Neural cell (in vitro differentiated cells): ENCODE measurements at regions not wholly inside any gene's neighbourhood (a gene's known extent, or its start where the extent isn't known, plus 50 kb on each side); places are given as distances from the start of the nearest gene placed in this dataset.

Experiments used
- H2AFZ ChIP-seq: fragments of 200-600, 300-800 bp; sonication (generic), shearing (Covaris generic); 2 replicates; pipeline ENCODE4 v1.6.0; 2014; ENCODE audit warnings: low read depth, mild to moderate bottlenecking, antibody characterized with exemption, low read length, moderate library complexity
- H3F3A ChIP-seq: fragments of 200-600 bp; shearing (Covaris generic); 2 replicates; pipeline ENCODE4 v1.6.1; 2016; ENCODE audit warnings: mild to moderate bottlenecking, moderate library complexity, mixed read lengths, antibody characterized with exemption, low read length; ENCODE audit not compliant: insufficient read depth, poor library complexity, severe bottlenecking
- H3K27ac ChIP-seq: fragments of 200-600, 300-800 bp; sonication (generic), shearing (Covaris generic); 2 replicates; pipeline ENCODE4 v1.5.1; 2014; ENCODE audit warnings: mild to moderate bottlenecking, low read length, moderate library complexity
- H3K27me3 ChIP-seq: fragments of 300-800, 200-600 bp; sonication (generic), shearing (Covaris generic); 2 replicates; pipeline ENCODE4 v1.6.0; 2014; ENCODE audit warnings: mild to moderate bottlenecking, low read depth, low read length, moderate library complexity; ENCODE audit not compliant: insufficient read depth
- H3K36me3 ChIP-seq: fragments of 300-800, 200-600 bp; sonication (generic), shearing (Covaris generic); 2 replicates; pipeline ENCODE4 v1.5.1; 2014; ENCODE audit warnings: mild to moderate bottlenecking, antibody characterized with exemption, low read length, moderate library complexity; ENCODE audit not compliant: insufficient read depth
- H3K4me2 ChIP-seq: fragments of 300-800, 200-600 bp; sonication (generic), shearing (Covaris generic); 2 replicates; pipeline ENCODE4 v1.6.0; 2014; ENCODE audit warnings: mild to moderate bottlenecking, low read length
- H3K4me3 ChIP-seq: fragments of 300-800, 200-600 bp; sonication (generic), shearing (Covaris generic); 2 replicates; pipeline ENCODE4 v1.5.1; 2014; ENCODE audit warnings: mild to moderate bottlenecking, low read length, moderate library complexity
- H3K79me2 ChIP-seq: fragments of 200-600 bp; shearing (Covaris generic); replicated peaks from 2 replicates; pipeline ENCODE4 v1.6.0; 2014; ENCODE audit warnings: mild to moderate bottlenecking, low read length, moderate library complexity; ENCODE audit not compliant: insufficient read depth
- H3K9ac ChIP-seq: fragments of 300-800, 200-600 bp; sonication (generic), shearing (Covaris generic); 2 replicates; pipeline ENCODE4 v1.6.1; 2016; ENCODE audit warnings: mild to moderate bottlenecking, low read length, mixed read lengths
- H3K9me2 ChIP-seq: fragments of 200-600 bp; shearing (Covaris generic); 2 replicates; pipeline ENCODE4 v1.6.1; 2016; ENCODE audit warnings: mild to moderate bottlenecking, low read length, mixed read lengths; ENCODE audit not compliant: insufficient read depth
- H3K9me3 ChIP-seq: fragments of 200-600, 300-800 bp; sonication (generic), shearing (Covaris generic); 2 replicates; pipeline ENCODE4 v1.6.1; 2016; ENCODE audit warnings: mild to moderate bottlenecking, mixed run types, low read length, moderate library complexity, mixed read lengths
- H4K20me1 ChIP-seq: fragments of 200-600 bp; shearing (Covaris generic); 2 replicates; pipeline ENCODE4 v1.6.1; 2016; ENCODE audit warnings: mild to moderate bottlenecking, mixed run types; ENCODE audit not compliant: insufficient read depth
- MXI1 ChIP-seq: fragments of 450-650 bp; conservative IDR thresholded peaks from 2 replicates; pipeline ENCODE4 v1.6.1; 2014; ENCODE audit warnings: antibody characterized with exemption, mild to moderate bottlenecking; ENCODE audit not compliant: poor library complexity, severe bottlenecking
- POLR2AphosphoS5 ChIP-seq: IDR thresholded peaks from 2 replicates; pipeline ENCODE4 v1.6.1; 2012
- REST ChIP-seq: IDR thresholded peaks from 2 replicates; pipeline ENCODE4 v1.6.1; 2012; ENCODE audit warnings: borderline replicate concordance
- SMC3 ChIP-seq: fragments of 450-650 bp; conservative IDR thresholded peaks from 2 replicates; pipeline ENCODE4 v1.6.1; 2014; ENCODE audit warnings: antibody characterized with exemption, mild to moderate bottlenecking, moderate library complexity; ENCODE audit not compliant: poor library complexity
- TAF1 ChIP-seq: IDR thresholded peaks from 2 replicates; pipeline ENCODE4 v1.6.1; 2012; ENCODE audit warnings: low read depth
- TF ChIP-seq, protein P1 (sequence below): fragments of 450-650 bp; IDR thresholded peaks from 2 replicates; pipeline ENCODE4 v1.5.1; 2014; ENCODE audit warnings: antibody characterized with exemption, mild to moderate bottlenecking, moderate library complexity; ENCODE audit not compliant: poor library complexity, severe bottlenecking

GRCh38 chrX:42276982-42277690, 353.8 kb upstream of the CASK start:
- Histone ChIP-seq H3K27me3 (no peaks in the 10 kb centered on the region), H3F3A (no peaks in the 10 kb centered on the region), H4K20me1 (no peaks in the 10 kb centered on the region), H3K4me2 (no peak overlapping the region), H3K9me2 (no peaks in the 10 kb centered on the region), H3K4me3 (no peak overlapping the region), H3K27ac (no peak overlapping the region), H3K9ac (no peak overlapping the region), H3K36me3 (no peaks in the 10 kb centered on the region), H3K79me2 (no peaks in the 10 kb centered on the region), H2AFZ (no peak overlapping the region), H3K9me3 (no peaks in the 10 kb centered on the region)
- TF ChIP-seq TAF1 (no peak), POLR2AphosphoS5 (no peak), SMC3 (no peak), REST (no peak)

DNA sequence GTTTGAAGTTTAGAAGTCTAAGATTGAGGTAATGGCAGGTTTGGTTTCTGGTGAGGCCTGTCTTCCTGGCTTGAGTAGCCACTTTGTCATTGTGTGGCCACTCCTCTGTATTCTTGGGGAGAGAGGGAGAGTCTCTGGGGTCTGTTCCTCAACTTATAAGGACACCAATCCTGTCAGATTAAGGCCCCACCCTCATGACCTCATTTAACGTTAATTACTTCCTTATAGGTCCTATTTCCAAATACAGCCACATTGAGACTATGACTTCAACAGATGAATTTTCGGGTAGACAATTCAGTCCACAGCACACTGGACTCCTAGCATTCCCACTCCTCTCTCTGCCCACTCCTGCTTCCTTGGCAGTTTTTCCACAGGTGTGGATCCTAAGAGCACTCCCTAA, 350.8 kb upstream of the CASK start:
- H3K27me3 ChIP-seq = no peaks in the 10 kb centered on the region
- H3K4me3 ChIP-seq = no peak overlapping the region
- H3K27ac ChIP-seq = no peak overlapping the region
- no peaks in the 10 kb centered on the region for H3K9me3 ChIP-seq
- no peak overlapping the region for H2AFZ ChIP-seq
- no peaks in the 10 kb centered on the region for H4K20me1 ChIP-seq
- no peak overlapping the region for H3K4me2 ChIP-seq
- H3K79me2 ChIP-seq = no peaks in the 10 kb centered on the region
- H3K9ac ChIP-seq = no peak overlapping the region
- TF ChIP-seq, protein P1, sequence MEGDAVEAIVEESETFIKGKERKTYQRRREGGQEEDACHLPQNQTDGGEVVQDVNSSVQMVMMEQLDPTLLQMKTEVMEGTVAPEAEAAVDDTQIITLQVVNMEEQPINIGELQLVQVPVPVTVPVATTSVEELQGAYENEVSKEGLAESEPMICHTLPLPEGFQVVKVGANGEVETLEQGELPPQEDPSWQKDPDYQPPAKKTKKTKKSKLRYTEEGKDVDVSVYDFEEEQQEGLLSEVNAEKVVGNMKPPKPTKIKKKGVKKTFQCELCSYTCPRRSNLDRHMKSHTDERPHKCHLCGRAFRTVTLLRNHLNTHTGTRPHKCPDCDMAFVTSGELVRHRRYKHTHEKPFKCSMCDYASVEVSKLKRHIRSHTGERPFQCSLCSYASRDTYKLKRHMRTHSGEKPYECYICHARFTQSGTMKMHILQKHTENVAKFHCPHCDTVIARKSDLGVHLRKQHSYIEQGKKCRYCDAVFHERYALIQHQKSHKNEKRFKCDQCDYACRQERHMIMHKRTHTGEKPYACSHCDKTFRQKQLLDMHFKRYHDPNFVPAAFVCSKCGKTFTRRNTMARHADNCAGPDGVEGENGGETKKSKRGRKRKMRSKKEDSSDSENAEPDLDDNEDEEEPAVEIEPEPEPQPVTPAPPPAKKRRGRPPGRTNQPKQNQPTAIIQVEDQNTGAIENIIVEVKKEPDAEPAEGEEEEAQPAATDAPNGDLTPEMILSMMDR = no peak
- TF ChIP-seq SMC3 (no peak), MXI1 (no peak), REST (no peak), POLR2AphosphoS5 (no peak)
- H3K9me2 ChIP-seq = no peaks in the 10 kb centered on the region
- no peaks in the 10 kb centered on the region for H3F3A ChIP-seq
- no peaks in the 10 kb centered on the region for H3K36me3 ChIP-seq
